Naive B cell (primary cell): ENCODE measurements at regions not wholly inside any gene's neighbourhood (a gene's known extent, or its start where the extent isn't known, plus 50 kb on each side); places are given as distances from the start of the nearest gene placed in this dataset.

ENCODE experiments used
- ATAC-seq, 2 donors: fragments of 150-1000 bp; cut with Tn5 transposase; 2 replicates each; pipeline ENCODE4 v1.10.0; 2021; ENCODE audit warnings: low read depth in 2 of 2, mild to moderate bottlenecking in 2 of 2, moderate library complexity in 2 of 2
- DNase-seq: peaks from one replicate; pipeline ENCODE4 v3.0.0; 2022
- H3K27ac Mint-ChIP-seq, 6 donors: one replicate each; pipeline ENCODE4 v1.8.0; 2020 to 2022; ENCODE audit warnings: mild to moderate bottlenecking in 6 of 6, mixed read lengths in 6 of 6, moderate library complexity in 5 of 6, inconsistent platforms in 2 of 6
- H3K27me3 Mint-ChIP-seq, 3 donors: one replicate each; pipeline ENCODE4 v1.8.0; 2021 to 2022; ENCODE audit warnings: mixed read lengths in 3 of 3, mild to moderate bottlenecking in 1 of 3
- H3K36me3 Mint-ChIP-seq, 2 donors: one replicate each; pipeline ENCODE4 v1.8.0; 2020 to 2022; ENCODE audit warnings: mixed read lengths in 2 of 2, inconsistent platforms in 1 of 2, mild to moderate bottlenecking in 1 of 2
- H3K4me1 Mint-ChIP-seq, 3 donors: one replicate each; pipeline ENCODE4 v1.8.0; 2020 to 2022; ENCODE audit warnings: mixed read lengths in 3 of 3, inconsistent platforms in 1 of 3, mild to moderate bottlenecking in 1 of 3, moderate library complexity in 1 of 3
- H3K4me3 Mint-ChIP-seq, 8 donors: one replicate each; pipeline ENCODE4 v1.8.0; 2020 to 2022; ENCODE audit warnings: mild to moderate bottlenecking in 8 of 8, mixed read lengths in 8 of 8, moderate library complexity in 8 of 8, inconsistent platforms in 2 of 8
- H3K9me3 Mint-ChIP-seq, 7 donors: one replicate each; pipeline ENCODE4 v1.8.0; 2020 to 2022; ENCODE audit warnings: mixed read lengths in 7 of 7, mild to moderate bottlenecking in 5 of 7, inconsistent platforms in 2 of 7, moderate library complexity in 1 of 7

DNA sequence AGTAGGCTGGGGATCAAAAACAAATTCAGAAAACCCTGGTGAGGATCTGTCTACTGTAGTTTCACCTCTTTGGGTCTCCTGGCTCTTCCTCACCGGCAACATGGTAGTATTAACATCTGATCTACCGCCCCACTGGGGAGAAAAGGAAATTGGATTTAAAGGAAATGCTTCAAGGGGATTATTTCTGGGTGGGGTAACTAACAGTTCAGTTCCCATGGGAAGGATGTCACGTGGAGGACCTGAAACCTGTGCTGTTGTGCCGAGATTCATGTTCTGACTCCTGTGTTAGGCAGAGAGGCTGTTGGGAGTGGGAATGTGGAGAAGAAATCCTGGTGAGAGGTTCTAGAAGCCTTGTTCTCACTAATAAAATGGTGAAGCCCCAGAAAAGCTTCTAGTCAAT, 254.4 kb downstream of the BCOR start:
- DNase-seq, result no peak
- Mint-ChIP-seq H3K4me3 (no peak overlapping the region), H3K4me1 (no peaks in the 10 kb centered on the region), H3K27me3 (peaks cover 9 to 47% (median 19%) of the 10 kb centered on the region in 3 donors), H3K27ac (no peak overlapping the region), H3K36me3 (peaks cover 0 to 7% of the 10 kb centered on the region in 2 donors), H3K9me3 (peaks cover 0 to 2% (median 0%) of the 10 kb centered on the region in 7 donors)
- no peak for ATAC-seq

DNA sequence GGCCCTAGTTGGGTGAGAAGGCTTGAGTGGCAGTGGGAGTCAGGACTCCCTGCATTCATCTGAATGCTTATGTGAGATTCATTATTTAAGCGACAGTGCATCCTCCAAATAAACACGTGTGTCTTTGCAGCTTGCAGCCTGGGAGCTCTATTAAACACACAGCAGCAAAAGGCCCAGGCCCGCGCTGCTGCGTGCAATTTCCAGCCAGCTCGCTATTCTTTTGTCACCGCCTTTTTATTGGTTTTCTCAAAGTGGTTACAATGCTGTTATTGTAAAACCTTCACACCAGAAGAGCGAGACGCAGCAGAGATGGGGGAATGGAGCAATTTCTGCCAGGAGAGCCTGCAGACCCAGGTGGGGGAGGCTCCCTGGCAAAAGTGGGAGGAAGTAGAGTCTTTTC, 252.5 kb downstream of the BCOR start:
- H3K9me3 Mint-ChIP-seq, result peaks cover 0 to 2% (median 0%) of the 10 kb centered on the region in 7 donors
- no peak overlapping the region for H3K27ac Mint-ChIP-seq
- ATAC-seq (no peak), DNase-seq (no peak)
- peaks cover 0 to 7% of the 10 kb centered on the region in 2 donors for H3K36me3 Mint-ChIP-seq
- H3K4me1 Mint-ChIP-seq, result no peaks in the 10 kb centered on the region
- H3K4me3 Mint-ChIP-seq, result no peak overlapping the region
- peaks cover 13 to 40% (median 19%) of the 10 kb centered on the region in 3 donors for H3K27me3 Mint-ChIP-seq

- ATAC-seq, result no peak
- Mint-ChIP-seq H3K4me3 (no peak overlapping the region), H3K36me3 (no peaks in the 10 kb centered on the region), H3K27me3 (peaks cover 8 to 34% (median 8%) of the 10 kb centered on the region in 3 donors), H3K9me3 (peaks cover 0 to 2% (median 0%) of the 10 kb centered on the region in 7 donors), H3K27ac (no peak overlapping the region), H3K4me1 (no peaks in the 10 kb centered on the region)
- DNase-seq, result no peak
These were observed 251.3 kb downstream of the BCOR start for GRCh38 chrX:39846460-39846859.

- DNase-seq (no peak), ATAC-seq (no peak)
- Mint-ChIP-seq H3K4me1 (peaks cover 0 to 8% (median 0%) of the 10 kb centered on the region in 3 donors), H3K4me3 (no peak overlapping the region), H3K36me3 (no peaks in the 10 kb centered on the region), H3K27ac (no peak overlapping the region), H3K27me3 (peaks cover 8 to 34% (median 9%) of the 10 kb centered on the region in 3 donors), H3K9me3 (peaks cover 0 to 2% (median 0%) of the 10 kb centered on the region in 7 donors)
These were observed 249.5 kb downstream of the BCOR start for GRCh38 chrX:39848243-39848642.

DNA sequence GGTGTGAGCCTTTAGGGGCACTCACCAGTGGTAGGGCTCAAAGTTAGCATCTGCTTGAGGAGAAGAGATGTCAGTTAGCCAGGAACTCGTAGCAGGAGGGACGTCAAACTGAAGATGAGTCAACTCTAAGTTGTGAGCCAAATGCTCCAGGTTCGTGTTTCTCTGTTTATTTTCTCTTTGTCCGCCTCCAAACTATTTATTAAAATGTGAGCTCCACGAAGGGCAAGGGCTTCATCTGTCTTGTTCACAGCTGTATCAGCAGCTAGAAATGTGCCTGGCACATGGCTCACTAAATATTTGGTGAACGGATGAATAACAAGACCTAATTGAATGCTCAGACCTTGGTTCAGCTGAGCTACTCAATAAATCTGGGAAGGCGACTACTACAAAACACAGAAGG, 248.9 kb downstream of the BCOR start:
- H3K4me1 Mint-ChIP-seq, result peaks cover 4 to 14% (median 5%) of the 10 kb centered on the region in 3 donors
- ATAC-seq (no peak), DNase-seq (no peak)
- peaks cover 6 to 35% (median 8%) of the 10 kb centered on the region in 3 donors for H3K27me3 Mint-ChIP-seq
- H3K27ac Mint-ChIP-seq, result no peak overlapping the region
- H3K4me3 Mint-ChIP-seq, result peak overlapping the region in 1 of 8 donors; percentile 70
- peaks cover 0 to 2% (median 0%) of the 10 kb centered on the region in 7 donors for H3K9me3 Mint-ChIP-seq
- H3K36me3 Mint-ChIP-seq, result no peaks in the 10 kb centered on the region

- H3K36me3 Mint-ChIP-seq, result no peaks in the 10 kb centered on the region
- DNase-seq, result no peak
- H3K27me3 Mint-ChIP-seq, result peaks cover 6 to 38% (median 8%) of the 10 kb centered on the region in 3 donors
- no peak overlapping the region for H3K4me3 Mint-ChIP-seq
- H3K4me1 Mint-ChIP-seq, result peaks cover 14 to 27% (median 16%) of the 10 kb centered on the region in 3 donors
- H3K9me3 Mint-ChIP-seq, result peaks cover 0 to 2% (median 0%) of the 10 kb centered on the region in 7 donors
- no peak for ATAC-seq
- H3K27ac Mint-ChIP-seq, result no peak overlapping the region
These were observed 247.5 kb downstream of the BCOR start for GRCh38 chrX:39850209-39850608.

- Mint-ChIP-seq H3K4me1 (peaks cover 16 to 31% (median 21%) of the 10 kb centered on the region in 3 donors), H3K4me3 (no peak overlapping the region), H3K9me3 (peaks cover 0 to 2% (median 0%) of the 10 kb centered on the region in 7 donors), H3K36me3 (no peaks in the 10 kb centered on the region), H3K27ac (no peak overlapping the region), H3K27me3 (peaks cover 6 to 38% (median 8%) of the 10 kb centered on the region in 3 donors)
- ATAC-seq (no peak), DNase-seq (no peak)
These were observed 247.1 kb downstream of the BCOR start for GRCh38 chrX:39850630-39851152.

GRCh38 chrX:39851745-39852455, 245.9 kb downstream of the BCOR start:
- Mint-ChIP-seq H3K4me1 (peaks cover 19 to 37% (median 26%) of the 10 kb centered on the region in 3 donors), H3K4me3 (no peak overlapping the region), H3K27ac (peak overlapping the region in 1 of 6 donors; percentile 2), H3K27me3 (peaks cover 6 to 36% (median 8%) of the 10 kb centered on the region in 3 donors), H3K9me3 (peaks cover 0 to 1% (median 0%) of the 10 kb centered on the region in 7 donors), H3K36me3 (no peaks in the 10 kb centered on the region)
- no peak for ATAC-seq
- no peak for DNase-seq

GRCh38 chrX:39852491-39852890, 245.3 kb downstream of the BCOR start:
- H3K4me1 Mint-ChIP-seq, result peaks cover 19 to 37% (median 26%) of the 10 kb centered on the region in 3 donors
- H3K9me3 Mint-ChIP-seq, result peaks cover 0 to 1% (median 0%) of the 10 kb centered on the region in 7 donors

DNA sequence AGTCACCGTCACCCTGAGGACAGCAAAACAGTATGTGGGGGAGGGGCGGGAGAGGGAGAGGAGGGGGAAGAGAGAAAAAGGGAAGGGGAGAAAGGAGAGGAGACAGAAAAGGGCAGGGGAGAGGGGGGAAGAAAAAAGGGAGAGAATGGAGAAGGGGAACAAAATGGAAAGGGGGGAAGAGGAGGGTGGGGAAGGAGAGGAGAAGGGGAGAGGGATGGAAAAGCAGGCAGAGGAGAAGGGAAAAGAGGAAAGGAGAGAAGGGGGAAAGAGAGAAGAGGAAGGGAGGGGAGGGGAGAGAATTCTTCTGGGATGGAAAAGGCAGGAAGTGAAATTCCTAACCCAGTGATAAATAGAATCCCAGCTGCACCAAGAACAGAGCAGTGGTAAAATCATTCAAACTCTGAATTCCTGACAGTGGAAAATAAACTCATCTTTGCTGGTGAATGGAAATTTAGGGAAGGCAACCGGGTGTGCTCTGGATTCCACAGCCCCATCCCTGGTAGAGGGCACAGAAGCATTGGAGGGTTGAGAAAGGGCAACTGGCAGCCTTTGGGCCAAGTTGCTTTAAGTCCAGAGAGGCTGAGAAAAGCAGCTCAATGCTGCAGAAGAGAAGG, 244.2 kb downstream of the BCOR start:
- H3K27ac Mint-ChIP-seq, result peak overlapping the region in 3 of 6 donors; percentile 69 to 93 (median 92)
- peaks cover 0 to 1% (median 0%) of the 10 kb centered on the region in 7 donors for H3K9me3 Mint-ChIP-seq
- ATAC-seq, result no peak

More at GRCh38 chrX:39852491-39852890, 245.3 kb downstream of the BCOR start:
- ATAC-seq (no peak), DNase-seq (no peak)
- Mint-ChIP-seq H3K4me3 (no peak overlapping the region), H3K27ac (no peak overlapping the region), H3K27me3 (peaks cover 6 to 30% (median 6%) of the 10 kb centered on the region in 3 donors), H3K36me3 (no peaks in the 10 kb centered on the region)

DNA sequence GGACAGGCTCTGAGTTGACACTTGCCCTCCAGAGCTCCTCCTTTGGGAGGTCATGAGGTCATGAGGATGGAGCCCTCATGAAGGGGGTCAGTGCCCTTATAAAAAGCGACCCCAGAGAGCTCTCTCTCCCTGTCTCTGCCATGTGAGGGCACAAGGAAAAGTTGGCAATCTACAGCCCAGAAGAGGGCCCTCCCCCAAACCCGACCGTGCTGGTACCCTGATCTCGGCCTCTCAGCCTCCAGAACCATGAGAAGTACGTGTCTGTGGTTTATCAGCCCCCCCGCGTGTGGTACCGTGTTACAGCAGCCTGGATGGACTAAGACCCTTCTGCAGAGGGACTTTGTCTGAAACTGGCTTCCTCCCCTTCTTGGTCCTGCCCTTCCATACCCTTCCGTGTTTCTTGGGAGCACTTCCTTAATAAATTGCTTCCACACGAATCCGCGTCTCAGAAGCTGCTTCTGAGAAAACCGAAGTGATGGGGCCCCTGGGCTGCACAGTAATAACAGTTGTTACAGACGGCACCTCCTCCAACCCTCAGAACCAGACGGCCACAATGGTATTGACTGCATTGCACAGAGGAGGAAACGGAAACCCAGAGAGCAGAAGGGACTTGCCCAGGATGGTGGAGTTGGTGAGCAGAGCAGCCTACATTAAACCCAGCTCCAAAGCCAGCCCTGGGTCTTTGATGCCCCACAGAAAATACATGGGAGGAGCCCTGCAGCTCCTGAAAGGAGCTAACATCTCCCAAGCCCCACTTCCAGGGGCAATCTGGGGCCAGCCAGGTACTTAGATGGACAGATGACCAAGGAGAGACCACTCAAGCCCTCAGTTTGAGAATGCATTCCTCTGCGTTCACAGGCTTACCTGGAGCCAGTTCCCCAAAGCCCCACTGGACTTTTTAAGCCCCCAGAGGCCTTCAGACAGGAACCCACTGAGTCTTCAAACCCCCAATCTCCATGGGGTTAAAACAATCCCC, 242.7 kb downstream of the BCOR start:
- Mint-ChIP-seq H3K9me3 (no peaks in the 10 kb centered on the region), H3K4me1 (peaks cover 24 to 41% (median 26%) of the 10 kb centered on the region in 3 donors), H3K36me3 (no peaks in the 10 kb centered on the region), H3K27me3 (peaks cover 2 to 22% (median 6%) of the 10 kb centered on the region in 3 donors), H3K4me3 (peak overlapping the region; percentile 12 to 87 (median 80)), H3K27ac (peak overlapping the region; percentile 61 to 96 (median 92))
- DNase-seq, result peak; percentile 60
- peak; percentile 95 to 97 for ATAC-seq

More for the DNA sequence above, 244.2 kb downstream of the BCOR start:
- Mint-ChIP-seq H3K36me3 (no peaks in the 10 kb centered on the region), H3K27me3 (peaks cover 4 to 28% (median 6%) of the 10 kb centered on the region in 3 donors), H3K4me3 (peak overlapping the region in 4 of 8 donors; percentile 12 to 80 (median 51)), H3K4me1 (peaks cover 19 to 37% (median 26%) of the 10 kb centered on the region in 3 donors)
- DNase-seq, result no peak

GRCh38 chrX:39855748-39856129, 242.0 kb downstream of the BCOR start:
- peak overlapping the region in 5 of 6 donors; percentile 61 to 93 (median 90) for H3K27ac Mint-ChIP-seq
- H3K4me1 Mint-ChIP-seq, result peaks cover 24 to 41% (median 26%) of the 10 kb centered on the region in 3 donors
- peaks cover 0 to 19% (median 6%) of the 10 kb centered on the region in 3 donors for H3K27me3 Mint-ChIP-seq
- H3K9me3 Mint-ChIP-seq, result no peaks in the 10 kb centered on the region
- H3K36me3 Mint-ChIP-seq, result no peaks in the 10 kb centered on the region
- ATAC-seq (peak; percentile 42 to 48), DNase-seq (peak; percentile 25)
- peak overlapping the region in 6 of 8 donors; percentile 12 to 87 (median 80) for H3K4me3 Mint-ChIP-seq
